HS-5 (cell line): ENCODE measurements at regions not wholly inside any gene's neighbourhood (a gene's known extent, or its start where the extent isn't known, plus 50 kb on each side); places are given as distances from the start of the nearest gene placed in this dataset.
"Not testable (repeated sequence)": the region's sequence is repeated elsewhere in the genome, so short reads cannot be mapped to it uniquely, and the experiment has no call there.

Source experiments
- DNase-seq: peaks from one replicate; pipeline ENCODE4 v3.0.0-alpha.2; 2012; ENCODE audit warnings: low read depth

DNA sequence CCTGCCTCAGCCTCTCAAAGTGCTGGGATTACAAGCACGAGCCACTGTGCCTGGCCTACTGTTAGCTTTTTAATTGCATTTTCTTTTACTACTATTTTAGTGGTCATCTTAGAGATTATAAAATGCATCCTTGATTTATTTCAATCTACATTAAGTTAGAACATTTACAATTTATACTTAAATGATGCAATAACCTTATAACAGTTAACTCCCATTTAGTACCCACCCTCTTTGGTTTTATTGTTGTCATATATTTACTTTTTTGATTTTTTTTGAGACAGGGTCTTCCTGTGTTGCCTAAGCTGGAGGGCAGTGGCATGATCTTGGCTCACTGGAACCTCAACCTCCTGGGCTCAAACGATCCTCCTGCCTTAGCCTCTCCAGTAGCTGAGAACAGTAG lies 77.3 kb downstream of the PPCDC start:
- DNase-seq = no peak

GRCh38 chr15:75104804-75105557 lies 81.6 kb downstream of the PPCDC start:
- DNase-seq = peak; percentile 76

DNA sequence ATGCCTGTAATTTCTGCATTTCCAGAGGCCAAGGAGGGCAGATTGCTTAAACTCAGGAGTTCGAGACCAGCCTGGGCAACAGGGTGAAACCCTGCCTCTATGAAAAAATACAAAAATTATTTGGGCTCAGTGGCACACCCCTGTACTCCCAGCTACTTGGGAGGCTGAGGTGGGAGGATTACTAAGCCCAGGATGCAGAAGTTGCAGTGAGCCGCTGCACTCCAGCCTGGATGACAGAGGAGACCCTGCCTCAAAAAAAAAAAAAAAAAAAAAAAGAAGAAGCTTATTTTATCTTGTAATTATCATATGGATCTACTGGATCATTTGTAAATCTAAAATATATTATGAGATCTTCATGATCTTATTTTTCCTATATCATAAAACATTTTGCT lies 84.1 kb downstream of the PPCDC start:
- no peak for DNase-seq

DNA sequence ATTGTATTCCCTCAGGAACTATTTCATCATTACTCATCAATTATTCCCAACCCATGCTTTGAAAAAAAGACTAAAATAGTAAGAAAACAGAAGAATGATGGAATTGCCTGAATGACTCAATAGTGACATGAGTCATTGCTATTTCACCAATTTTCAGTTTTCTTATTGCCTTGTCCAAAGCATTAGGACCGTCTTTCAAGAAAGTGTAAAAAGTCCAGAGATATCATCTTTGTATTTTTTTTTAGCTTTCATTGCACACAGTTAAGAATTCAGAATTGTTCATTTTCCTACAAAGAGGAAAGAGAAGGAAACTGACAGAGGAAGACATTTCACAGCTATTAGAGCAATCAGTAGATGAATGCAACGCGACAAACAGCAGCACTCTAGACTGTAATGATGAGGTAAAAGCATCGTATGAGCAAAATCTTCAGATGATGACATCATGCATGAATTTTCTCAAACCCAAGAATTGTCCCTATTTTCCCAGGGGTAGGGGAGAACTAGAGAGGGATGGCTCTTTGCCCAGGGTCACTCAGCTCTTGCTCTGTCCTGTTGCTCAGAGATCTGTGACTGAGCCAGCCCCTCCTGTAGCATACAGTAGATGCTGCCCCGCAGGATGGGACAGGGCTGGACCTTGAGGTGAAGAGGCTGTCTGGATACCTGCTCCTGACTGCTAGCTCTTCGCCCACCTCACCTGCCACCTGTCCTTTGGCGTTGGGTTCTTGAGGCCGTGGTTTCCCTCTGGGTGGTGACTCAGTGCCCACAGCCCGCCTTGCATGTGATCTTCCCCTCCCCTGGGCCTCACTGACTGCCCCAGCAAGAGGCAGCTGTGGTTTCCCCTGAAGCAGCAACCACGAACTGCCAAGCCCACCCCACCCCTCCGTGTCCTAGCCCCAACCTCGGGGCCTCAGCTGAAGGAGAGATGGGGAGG lies 84.8 kb downstream of the PPCDC start:
- peak; percentile 94 for DNase-seq

GRCh38 chr15:75109021-75109735 lies 85.8 kb downstream of the PPCDC start:
- no peak for DNase-seq

- no peak for DNase-seq
These were observed 86.3 kb downstream of the PPCDC start for GRCh38 chr15:75109736-75110130.

GRCh38 chr15:75112278-75112847 lies 89.0 kb downstream of the PPCDC start:
- no peak for DNase-seq

DNA sequence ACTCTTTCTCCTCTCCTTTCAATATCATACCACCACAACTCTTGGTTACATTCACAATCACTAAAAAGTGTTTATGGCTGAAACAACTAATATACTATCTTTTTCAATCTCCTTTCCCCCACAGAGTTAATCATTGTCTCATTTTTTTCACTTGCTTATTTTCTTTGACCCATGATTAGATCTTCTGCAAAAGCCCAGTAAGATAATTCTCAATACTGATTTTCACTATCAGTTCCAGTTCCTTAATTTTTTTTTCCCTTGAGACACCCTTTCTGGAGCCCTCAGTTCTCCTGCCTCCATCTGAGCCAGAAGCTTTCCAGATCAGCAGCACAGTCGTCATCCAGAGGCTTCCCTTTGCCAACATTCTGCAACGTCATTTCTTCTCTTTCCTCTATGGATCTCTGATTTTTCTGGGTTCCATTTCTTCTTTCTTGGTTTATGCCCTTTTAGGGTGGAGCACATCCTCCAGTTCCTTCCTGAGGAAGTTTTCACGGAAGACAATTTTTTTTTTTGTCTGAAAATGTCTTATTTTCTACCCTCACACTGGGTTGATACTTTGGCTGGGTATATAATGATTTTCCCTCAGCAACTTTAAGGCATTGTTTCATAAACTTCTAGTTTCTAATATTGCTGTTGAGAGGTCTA lies 88.7 kb upstream of the C15orf39 start:
- no peak for DNase-seq

- no peak for DNase-seq
These were observed 87.4 kb upstream of the C15orf39 start for GRCh38 chr15:75114327-75114726.

GRCh38 chr15:75114796-75115195 lies 86.9 kb upstream of the C15orf39 start:
- DNase-seq = no peak

DNA sequence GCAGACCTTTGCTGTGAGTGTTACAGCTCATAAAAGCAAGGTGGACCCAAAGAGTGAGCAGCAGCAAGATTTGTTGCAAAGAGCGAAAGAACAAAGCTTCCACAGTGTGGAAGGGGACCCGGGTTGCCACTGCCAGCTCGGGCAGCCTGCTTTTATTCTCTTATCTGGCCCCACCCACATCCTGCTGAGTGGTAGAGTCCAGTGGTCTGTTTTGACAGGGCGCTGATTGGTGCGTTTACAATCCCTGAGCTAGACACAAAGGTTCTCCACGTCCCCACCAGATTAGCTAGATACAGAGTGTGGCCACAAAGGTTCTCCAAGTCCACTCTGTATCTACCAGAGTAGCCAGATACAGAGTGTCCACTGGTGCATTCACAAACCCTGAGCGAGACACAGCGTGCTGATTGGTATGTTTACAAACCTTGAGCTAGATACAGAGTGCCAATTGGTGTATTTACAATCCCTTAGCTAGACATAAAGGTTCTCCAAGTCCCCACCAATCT lies 86.2 kb upstream of the C15orf39 start:
- DNase-seq = not testable (repeated sequence)

DNA sequence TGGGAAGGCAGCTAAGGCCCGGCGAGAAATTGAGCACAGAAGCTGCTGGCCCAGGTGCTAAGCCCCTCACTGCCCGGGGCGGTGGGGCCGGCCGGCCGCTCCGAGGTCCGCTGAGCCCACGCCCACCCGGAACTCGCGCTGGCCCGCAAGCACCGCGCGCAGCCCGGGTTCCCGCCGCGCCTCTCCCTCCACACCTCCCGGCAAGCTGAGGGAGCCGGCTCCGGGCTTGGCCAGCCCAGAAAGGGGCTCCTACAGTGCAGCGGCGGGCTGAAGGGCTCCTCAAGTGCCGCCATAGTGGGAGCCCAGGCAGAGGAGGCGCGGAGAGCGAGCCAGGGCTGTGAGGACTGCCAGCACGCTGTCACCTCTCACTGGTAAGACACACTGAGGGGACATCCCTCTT lies 85.5 kb upstream of the C15orf39 start:
- not testable (repeated sequence) for DNase-seq

DNA sequence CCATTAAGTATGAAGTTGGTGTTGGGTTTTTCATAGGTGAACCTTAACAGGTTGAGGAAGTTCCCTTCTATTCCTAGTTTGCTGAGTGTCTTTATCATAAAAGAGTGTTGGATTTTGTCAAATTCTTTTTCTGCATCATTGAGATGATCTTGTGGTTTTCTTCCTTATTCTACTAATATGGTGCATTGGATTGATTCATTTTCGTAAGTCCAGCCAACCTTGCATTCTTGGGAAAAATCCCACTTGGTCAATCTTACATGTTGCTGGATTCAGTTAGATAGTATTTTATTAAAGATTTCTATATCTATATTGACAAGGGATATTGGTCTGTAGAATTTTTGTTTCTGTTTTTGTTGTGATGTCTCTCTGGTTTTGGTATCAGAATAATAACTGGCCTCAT lies 83.7 kb upstream of the C15orf39 start:
- no peak for DNase-seq

DNA sequence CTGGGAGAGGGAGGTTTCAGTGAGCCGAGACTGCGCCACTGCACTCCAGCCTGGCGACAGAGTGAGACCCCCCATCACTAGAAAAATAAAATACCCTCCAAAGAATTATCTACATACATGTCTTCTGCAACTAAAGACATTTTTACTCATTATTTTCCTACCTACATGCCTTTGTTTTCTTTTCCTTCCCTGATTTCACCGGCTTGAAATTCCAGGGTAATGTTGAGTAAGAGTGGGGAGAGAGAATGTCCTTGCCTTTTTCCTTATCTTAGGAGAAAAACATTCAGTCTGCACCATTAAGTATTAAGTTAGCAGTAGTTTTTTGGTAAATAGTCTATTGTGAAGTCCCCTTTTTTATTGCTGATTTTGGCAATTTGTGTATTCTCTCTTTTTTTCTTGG lies 82.4 kb upstream of the C15orf39 start:
- DNase-seq = not testable (repeated sequence)

DNA sequence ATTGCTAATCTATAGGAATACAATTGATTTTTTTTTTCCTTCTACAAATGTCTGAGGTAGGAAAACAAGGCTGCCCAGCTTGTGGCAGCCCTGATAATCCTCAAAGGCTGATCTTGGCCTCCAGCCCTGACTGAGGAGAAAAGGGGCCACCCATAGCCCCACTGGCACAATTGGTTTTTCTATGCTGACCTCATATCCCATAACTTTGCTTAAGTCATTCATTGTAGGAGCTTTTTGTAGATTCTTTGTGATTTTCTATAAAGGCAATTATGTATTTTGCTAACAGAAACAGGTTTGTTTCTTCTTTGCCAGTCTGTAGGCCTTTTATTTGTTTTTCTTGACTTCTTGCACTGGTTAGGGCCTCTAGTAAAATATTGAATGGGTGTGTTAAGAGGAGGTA lies 80.2 kb upstream of the C15orf39 start:
- no peak for DNase-seq

DNA sequence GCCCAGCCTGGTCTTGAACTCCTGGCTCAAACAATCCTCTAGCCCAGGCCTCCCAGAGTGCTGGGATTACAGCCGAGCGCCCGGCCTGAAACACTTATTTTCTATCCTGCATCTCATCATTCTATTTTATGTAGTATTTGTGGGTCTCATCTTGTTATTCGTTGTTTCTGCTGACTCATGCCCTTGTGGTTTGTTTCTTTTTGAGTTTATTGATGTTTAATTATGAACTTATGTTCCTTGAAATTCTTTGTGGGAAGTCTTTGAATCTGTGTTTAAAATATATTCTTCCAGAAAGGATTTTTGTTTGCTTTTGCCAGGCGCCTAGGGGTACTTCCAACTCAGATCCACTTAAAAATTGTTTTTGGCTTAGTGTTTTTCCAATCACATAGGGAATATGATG lies 78.3 kb upstream of the C15orf39 start:
- no peak for DNase-seq

DNA sequence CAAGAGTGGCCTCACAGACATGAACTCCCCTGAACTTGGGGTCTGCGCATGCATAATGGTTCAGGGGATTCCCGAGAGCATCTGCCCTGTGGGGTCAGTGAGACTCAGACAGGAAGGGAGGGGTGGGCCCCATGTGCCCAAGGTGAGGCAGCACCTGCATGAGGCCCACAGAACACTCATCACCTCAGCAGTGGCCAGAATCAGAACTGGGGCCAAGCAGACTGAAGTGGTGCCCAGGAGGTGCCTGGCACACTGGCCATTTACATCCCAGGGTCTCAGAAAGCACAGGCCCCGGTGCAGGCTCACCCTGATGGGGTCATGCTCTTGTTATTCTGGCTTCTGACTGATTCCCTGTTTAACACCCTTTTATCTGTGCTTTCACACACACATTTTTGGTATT lies 77.4 kb upstream of the C15orf39 start:
- not testable (repeated sequence) for DNase-seq

GRCh38 chr15:75125935-75126334 lies 75.7 kb upstream of the C15orf39 start:
- DNase-seq = no peak

- no peak for DNase-seq
These were observed 74.7 kb upstream of the C15orf39 start for GRCh38 chr15:75126864-75127580.

- DNase-seq = no peak
These were observed 71.9 kb upstream of the C15orf39 start for GRCh38 chr15:75129788-75130187.

GRCh38 chr15:75131269-75131643 lies 70.4 kb upstream of the C15orf39 start:
- DNase-seq = no peak
